ENCODE measurements at regions not wholly inside any gene's neighbourhood (a gene's known extent, or its start where the extent isn't known, plus 50 kb on each side); places are given as distances from the start of the nearest gene placed in this dataset.

DNA sequence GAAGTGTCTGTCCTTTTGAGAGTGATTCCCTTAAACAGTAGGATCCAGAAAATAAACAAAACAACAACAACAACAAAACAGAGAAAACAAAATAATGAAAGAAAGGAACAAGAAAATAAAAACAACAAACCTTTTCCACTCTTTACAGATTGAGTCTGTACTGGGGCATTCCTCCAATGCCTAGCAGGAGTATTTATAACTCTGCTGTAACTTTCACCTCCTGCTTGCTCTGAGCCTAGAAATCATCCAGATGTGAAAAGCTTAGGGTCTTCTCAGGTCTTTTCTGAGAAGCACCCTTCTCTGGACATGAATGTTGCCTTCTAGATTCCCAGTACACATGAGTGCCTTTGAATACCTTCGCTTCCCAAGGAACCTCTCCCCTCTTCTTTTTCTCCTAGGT, 1239.4 kb downstream of the CNTNAP5 start:
- ATAC-seq (no peak), DNase-seq (no peak)
- no peak for TF ChIP-seq POLR2A (IDR thresholded peaks at IDR 0.05)
- TF ChIP-seq, protein P1, sequence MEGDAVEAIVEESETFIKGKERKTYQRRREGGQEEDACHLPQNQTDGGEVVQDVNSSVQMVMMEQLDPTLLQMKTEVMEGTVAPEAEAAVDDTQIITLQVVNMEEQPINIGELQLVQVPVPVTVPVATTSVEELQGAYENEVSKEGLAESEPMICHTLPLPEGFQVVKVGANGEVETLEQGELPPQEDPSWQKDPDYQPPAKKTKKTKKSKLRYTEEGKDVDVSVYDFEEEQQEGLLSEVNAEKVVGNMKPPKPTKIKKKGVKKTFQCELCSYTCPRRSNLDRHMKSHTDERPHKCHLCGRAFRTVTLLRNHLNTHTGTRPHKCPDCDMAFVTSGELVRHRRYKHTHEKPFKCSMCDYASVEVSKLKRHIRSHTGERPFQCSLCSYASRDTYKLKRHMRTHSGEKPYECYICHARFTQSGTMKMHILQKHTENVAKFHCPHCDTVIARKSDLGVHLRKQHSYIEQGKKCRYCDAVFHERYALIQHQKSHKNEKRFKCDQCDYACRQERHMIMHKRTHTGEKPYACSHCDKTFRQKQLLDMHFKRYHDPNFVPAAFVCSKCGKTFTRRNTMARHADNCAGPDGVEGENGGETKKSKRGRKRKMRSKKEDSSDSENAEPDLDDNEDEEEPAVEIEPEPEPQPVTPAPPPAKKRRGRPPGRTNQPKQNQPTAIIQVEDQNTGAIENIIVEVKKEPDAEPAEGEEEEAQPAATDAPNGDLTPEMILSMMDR (IDR thresholded peaks at IDR 0.05), result no peak
- Histone ChIP-seq H3K4me3 (no peak overlapping the region), H3K27ac (no peak overlapping the region), H3K36me3 (no peaks in the 10 kb centered on the region), H3K27me3 (no peaks in the 10 kb centered on the region), H3K4me1 (no peaks in the 10 kb centered on the region), H3K9me3 (no peaks in the 10 kb centered on the region)
- 54% methylated on average over 1 of the region's 1 CpG for WGBS (ENCODE audit: insufficient coverage, low coverage, low lambda C conversion rate, missing lambda C conversion rate)
- intact Hi-C loops (cut with DNase I), result no loop called here

DNA sequence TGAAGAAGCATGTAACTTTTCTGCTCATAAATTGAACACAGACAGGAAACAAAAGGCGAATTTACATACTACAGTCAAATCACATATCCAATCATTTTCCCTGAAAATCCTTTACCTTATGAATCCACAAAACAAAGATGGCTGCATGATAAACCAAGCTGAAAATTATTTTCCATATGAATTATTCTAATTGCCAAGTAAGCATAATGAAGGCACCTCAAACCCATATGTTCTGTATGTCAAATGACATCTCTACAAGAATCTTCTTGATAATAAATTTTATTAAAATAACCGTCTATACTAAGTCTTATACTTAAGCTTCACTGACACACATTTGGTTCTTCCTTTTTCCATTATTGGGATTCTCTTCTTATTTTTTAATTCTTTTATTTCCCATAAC, 1242.6 kb downstream of the CNTNAP5 start:
- H3K27ac ChIP-seq, result no peak overlapping the region
- ATAC-seq (no peak), DNase-seq (no peak)
- no peak for TF ChIP-seq POLR2A (IDR thresholded peaks at IDR 0.05)
- TF ChIP-seq, protein P1 (IDR thresholded peaks at IDR 0.05), result no peak
- H3K36me3 ChIP-seq, result no peaks in the 10 kb centered on the region
- H3K27me3 ChIP-seq, result no peaks in the 10 kb centered on the region
- 45% methylated on average over 2 of the region's 2 CpGs for WGBS (ENCODE audit: insufficient coverage, low coverage, low lambda C conversion rate, missing lambda C conversion rate)
- no peaks in the 10 kb centered on the region for H3K4me1 ChIP-seq
- intact Hi-C loops (cut with DNase I), result no loop called here
- no peaks in the 10 kb centered on the region for H3K9me3 ChIP-seq
- H3K4me3 ChIP-seq, result no peak overlapping the region

DNA sequence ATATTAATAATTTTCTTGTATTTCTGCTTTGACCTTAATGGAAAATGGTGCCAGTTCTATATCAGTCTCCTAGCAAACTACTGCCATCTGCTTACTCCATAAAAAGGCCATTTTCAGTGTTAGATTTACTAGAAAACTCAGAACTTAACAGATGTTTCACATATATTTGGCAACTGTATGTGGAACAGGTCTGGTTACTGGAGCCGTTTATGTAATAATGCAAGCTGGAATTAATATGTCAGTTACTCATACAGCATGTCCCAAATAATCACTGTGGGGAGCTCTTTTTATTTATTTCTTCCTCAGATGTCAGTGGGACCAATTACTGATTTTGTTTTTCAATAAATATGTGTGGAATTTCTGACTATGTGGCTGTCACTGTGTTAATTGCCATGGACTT, 1247.6 kb downstream of the CNTNAP5 start:
- TF ChIP-seq, protein P1 (IDR thresholded peaks at IDR 0.05), result no peak
- no peak for TF ChIP-seq POLR2A (IDR thresholded peaks at IDR 0.05)
- H3K9me3 ChIP-seq, result no peaks in the 10 kb centered on the region
- no peak overlapping the region for H3K4me3 ChIP-seq
- no peaks in the 10 kb centered on the region for H3K4me1 ChIP-seq
- H3K36me3 ChIP-seq, result no peaks in the 10 kb centered on the region
- intact Hi-C loops (cut with DNase I), result no loop called here
- 32% methylated on average over 1 of the region's 1 CpG for WGBS (ENCODE audit: insufficient coverage, low coverage, low lambda C conversion rate, missing lambda C conversion rate)
- H3K27ac ChIP-seq, result no peak overlapping the region
- no peak for DNase-seq
- ATAC-seq, result no peak
- H3K27me3 ChIP-seq, result no peaks in the 10 kb centered on the region

DNA sequence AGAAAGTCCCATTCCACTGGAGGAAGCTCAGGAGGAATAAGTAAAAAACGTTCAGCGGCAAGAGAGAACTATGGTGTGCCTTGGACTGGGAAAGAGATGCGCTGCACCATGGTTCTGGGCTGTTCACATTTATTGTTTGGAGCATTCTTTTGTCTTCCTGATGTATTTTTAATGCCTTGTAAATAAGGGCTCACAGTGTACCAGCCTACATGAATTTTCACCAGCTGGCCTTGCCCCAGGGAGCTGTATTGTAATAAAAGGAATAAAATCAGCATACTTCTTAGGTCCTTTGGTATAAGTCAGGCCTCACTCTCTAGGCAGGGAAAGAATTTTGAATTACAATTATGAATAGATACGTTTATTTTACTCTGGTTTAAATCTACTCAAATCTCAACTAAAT, 1249.6 kb downstream of the CNTNAP5 start:
- Histone ChIP-seq H3K27ac (no peak overlapping the region), H3K4me3 (no peak overlapping the region), H3K36me3 (no peaks in the 10 kb centered on the region), H3K9me3 (no peaks in the 10 kb centered on the region), H3K4me1 (no peaks in the 10 kb centered on the region), H3K27me3 (no peaks in the 10 kb centered on the region)
- DNase-seq, result no peak
- WGBS (ENCODE audit: insufficient coverage, low coverage, low lambda C conversion rate, missing lambda C conversion rate), result 57% methylated on average over 4 of the region's 4 CpGs
- no peak for TF ChIP-seq POLR2A (IDR thresholded peaks at IDR 0.05)
- TF ChIP-seq, protein P1 (IDR thresholded peaks at IDR 0.05), result no peak
- no peak for ATAC-seq
- intact Hi-C loops (cut with DNase I), result no loop called here

DNA sequence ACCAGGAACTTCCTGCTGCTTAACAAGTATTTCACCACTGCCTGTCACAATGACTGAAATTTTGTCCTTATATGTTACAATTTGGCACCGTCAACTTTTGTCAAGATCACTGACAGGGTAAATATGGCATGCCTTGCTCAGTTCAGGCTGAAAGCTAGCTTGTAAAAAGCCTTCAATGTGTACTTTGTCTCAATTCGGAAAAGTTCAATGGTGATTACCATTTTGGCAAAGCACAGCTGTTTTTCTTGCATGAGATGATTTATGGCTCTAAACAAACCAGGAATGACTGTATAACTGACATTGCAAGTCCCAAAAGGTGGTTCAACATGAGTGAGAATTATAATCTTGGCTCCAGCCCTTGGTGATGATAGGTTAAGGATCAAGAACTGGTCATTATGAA, 1255.2 kb downstream of the CNTNAP5 start:
- Histone ChIP-seq H3K4me1 (no peaks in the 10 kb centered on the region), H3K9me3 (no peaks in the 10 kb centered on the region), H3K4me3 (no peak overlapping the region), H3K27ac (no peak overlapping the region), H3K27me3 (no peaks in the 10 kb centered on the region), H3K36me3 (no peaks in the 10 kb centered on the region)
- WGBS (ENCODE audit: insufficient coverage, low coverage, low lambda C conversion rate, missing lambda C conversion rate), result 52% methylated on average over 2 of the region's 2 CpGs
- no peak for ATAC-seq
- DNase-seq, result no peak
- intact Hi-C loops (cut with DNase I), result no loop called here
- TF ChIP-seq POLR2A (IDR thresholded peaks at IDR 0.05), result no peak
- TF ChIP-seq, protein P1 (IDR thresholded peaks at IDR 0.05), result no peak

Data from right lobe of liver (tissue), 6 donors.